ENCODE measurements at regions not wholly inside any gene's neighbourhood (a gene's known extent, or its start where the extent isn't known, plus 50 kb on each side); places are given as distances from the start of the nearest gene placed in this dataset.

DNA sequence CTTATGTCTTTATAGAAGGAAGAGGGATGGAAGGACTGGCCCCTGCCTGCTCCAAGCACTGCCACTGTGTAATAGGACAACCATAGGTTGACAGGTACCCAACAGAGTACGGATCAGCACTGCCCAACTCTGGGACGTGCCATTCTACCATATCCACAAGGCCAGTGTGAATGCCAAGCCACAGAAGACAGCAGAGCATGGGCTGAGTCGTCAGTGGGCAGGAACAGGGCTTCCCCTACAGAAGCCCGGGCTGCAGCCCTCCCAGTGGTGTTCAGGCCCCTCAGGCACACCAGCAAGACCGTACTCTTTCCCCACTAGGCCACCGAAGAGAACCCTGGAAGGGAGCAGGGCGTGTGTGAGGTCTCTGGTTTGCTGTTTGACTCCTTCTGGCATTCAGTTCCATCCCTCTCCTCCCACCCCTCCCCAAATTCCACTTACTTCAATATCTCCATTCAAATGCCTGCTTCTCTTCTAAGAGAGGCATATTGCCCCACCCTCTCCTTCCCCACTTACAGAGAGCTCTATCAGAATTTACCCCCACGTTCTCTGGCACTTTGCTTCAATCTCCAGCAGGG, 209.4 kb downstream of the FOXO1 start:
- no peak for TF ChIP-seq POLR2A (IDR thresholded peaks at IDR 0.05)
- TF ChIP-seq, protein P1, sequence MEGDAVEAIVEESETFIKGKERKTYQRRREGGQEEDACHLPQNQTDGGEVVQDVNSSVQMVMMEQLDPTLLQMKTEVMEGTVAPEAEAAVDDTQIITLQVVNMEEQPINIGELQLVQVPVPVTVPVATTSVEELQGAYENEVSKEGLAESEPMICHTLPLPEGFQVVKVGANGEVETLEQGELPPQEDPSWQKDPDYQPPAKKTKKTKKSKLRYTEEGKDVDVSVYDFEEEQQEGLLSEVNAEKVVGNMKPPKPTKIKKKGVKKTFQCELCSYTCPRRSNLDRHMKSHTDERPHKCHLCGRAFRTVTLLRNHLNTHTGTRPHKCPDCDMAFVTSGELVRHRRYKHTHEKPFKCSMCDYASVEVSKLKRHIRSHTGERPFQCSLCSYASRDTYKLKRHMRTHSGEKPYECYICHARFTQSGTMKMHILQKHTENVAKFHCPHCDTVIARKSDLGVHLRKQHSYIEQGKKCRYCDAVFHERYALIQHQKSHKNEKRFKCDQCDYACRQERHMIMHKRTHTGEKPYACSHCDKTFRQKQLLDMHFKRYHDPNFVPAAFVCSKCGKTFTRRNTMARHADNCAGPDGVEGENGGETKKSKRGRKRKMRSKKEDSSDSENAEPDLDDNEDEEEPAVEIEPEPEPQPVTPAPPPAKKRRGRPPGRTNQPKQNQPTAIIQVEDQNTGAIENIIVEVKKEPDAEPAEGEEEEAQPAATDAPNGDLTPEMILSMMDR (IDR thresholded peaks at IDR 0.05), result no peak

All from right lobe of liver (tissue), 4 donors.